Epidermal melanocyte (primary cell): ENCODE measurements at regions not wholly inside any gene's neighbourhood (a gene's known extent, or its start where the extent isn't known, plus 50 kb on each side); places are given as distances from the start of the nearest gene placed in this dataset.
A peak's percentile ranks its signal among the peaks of the same experiment; 100 is the strongest.

Experiments
- DNase-seq: peaks from one replicate; pipeline ENCODE4 v3.0.0; 2011; ENCODE audit warnings: low spot score; ENCODE audit not compliant: insufficient read length

DNA sequence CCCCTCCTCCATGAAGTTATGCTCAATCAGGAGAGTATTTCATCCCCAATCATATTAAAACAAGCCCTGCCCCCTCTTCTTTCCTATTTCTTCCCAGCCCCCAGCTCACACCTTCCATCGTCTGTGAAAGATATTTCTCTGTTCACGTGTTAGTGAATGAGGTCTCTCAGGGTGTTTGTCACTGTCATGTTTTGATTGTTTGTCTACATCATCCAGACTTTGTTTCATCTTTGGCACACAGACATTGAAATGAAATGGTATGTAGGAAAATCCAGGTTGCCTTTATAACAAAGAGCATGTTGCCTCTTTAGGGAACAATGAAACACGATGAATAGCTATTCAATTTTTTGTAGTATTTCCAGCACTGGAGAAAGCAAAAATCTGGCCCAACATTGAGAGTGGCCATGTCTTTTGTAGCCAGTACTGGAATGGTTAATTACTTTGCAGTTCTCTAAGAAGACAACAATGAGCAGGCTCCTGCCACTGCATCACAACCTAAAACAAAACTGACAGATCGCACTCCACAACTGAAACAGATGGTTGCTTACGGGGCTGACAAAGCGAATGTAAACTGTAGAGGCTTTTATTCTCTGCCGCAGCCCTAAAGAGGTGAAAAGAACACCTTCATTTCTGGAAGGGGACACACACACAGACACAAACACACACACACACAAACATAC lies 543.6 kb upstream of the CITED2 start:
- DNase-seq: no peak

DNA sequence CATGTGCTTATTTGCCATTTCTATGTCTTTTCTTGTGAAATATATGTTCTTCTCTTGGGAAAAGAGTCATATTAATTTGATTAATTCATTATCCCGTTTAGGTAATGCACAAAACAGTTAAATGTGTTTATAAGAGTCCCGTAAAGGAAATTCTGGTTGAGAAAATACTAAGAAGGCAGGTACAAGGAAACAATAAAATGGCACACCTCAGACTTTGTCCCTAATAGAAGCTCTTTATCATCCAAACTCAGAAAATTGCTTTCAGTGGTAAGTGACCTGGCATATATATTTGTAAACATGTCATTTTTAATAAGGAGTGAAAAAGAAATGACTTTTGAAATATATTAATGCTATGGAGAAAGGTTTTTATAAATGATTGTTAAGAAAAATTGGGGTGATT lies 540.5 kb upstream of the CITED2 start:
- DNase-seq: no peak

GRCh38 chr6:139912735-139913400 lies 538.4 kb upstream of the CITED2 start:
- no peak for DNase-seq

DNA sequence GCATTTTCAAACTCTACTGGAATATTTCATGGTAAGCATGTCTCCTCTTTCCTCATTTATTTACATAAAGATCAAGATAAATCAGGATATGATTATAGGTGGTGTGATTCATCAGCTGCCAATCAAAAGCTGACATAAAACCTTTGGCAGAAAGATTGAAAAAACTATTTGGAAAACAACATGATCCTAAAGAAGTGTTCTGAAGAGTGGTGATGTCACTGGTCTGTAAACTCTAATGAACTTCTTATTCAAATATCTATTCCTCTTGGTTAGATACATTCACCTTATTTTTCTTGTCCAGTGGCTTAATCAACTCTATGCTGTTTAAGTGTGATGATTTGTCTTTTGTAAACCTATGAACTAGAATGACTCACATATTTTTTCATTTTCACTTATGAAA lies 535.5 kb upstream of the CITED2 start:
- DNase-seq: no peak

- peak; percentile 41 for DNase-seq
Observed at GRCh38 chr6:139905404-139906052, 531.1 kb upstream of the CITED2 start.

DNA sequence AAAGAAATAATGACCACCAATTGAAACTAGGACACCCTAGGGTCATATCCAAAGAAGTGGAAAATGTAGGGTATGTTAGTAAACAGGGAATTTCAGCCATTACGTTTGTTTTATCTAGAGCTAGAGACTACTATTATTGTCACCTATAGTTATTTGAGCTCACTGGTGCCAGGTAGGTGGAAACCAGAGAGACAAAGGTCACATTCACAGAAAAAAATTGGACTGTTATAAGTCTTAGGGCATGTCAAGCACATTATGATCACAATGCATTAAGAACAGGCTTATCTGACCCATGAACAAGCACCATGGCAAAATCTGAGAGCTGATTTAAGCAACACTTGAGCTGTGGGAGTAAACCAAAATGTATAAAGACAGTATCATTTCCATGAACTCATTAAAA lies 530.1 kb upstream of the CITED2 start:
- no peak for DNase-seq

GRCh38 chr6:139904158-139904533 lies 529.7 kb upstream of the CITED2 start:
- DNase-seq: no peak

DNA sequence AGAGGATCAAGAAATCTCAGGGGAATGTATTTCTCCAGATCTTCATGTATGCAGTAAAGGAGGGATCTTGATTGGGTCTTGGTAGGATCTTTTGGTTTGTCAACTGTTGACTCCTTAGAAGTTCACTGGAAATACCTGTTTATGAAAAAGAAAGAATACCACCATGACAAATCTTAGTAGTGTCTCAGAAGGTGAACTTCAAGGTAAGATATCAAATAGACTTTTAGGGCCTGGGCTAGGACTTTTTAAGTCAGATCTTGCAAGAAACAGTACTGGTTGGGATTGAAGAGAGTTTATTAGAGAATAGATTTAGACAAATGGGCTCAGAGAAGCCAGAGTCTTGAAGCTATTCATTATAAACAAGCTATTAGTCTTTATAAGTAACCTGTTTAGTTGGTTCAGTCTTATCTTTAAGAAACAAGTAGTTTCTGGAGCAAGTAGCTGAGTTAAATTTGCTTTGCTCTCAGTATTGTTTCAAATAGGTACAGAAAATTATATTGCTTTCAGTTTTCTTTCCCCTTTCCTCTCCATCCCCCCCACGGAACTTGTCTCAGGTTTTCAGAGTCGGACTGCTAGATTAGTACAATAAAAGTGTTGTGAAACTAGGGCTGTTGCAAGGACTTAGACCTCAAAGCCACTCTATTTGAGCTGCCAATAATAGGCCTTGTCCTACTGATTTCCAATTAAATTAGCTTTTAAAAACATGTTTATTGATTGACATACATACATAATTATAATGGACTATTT lies 529.1 kb upstream of the CITED2 start:
- no peak for DNase-seq

DNA sequence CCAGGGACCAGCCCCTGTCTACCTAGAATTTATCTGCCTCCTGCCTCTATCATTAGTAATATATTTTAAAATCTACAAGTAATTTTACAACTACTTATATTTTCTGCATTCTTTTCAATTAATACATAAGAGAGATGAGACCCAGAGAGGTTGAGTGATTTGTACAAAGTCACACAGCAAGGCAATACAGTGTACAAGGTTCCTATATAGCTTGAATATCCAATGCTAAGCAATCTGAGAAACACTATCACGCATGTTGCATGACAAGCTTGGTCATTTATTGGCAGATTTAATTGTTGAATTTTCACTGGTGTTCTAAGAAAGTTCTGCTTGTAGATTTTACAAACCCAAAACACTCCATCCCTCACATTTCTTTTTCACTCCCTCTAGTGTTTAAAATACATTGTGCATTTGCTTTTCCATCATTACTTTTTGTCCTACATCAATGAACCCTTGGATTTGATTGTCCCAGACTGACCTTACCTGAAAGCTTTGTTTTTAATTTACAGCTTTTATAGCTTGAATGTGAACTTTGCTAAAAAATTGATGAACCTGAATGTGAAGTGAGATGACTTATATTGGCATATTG lies 520.9 kb upstream of the CITED2 start:
- DNase-seq: no peak

- no peak for DNase-seq
Observed at GRCh38 chr6:139894271-139894670, 519.8 kb upstream of the CITED2 start.

GRCh38 chr6:139891471-139891870 lies 517.0 kb upstream of the CITED2 start:
- no peak for DNase-seq

DNA sequence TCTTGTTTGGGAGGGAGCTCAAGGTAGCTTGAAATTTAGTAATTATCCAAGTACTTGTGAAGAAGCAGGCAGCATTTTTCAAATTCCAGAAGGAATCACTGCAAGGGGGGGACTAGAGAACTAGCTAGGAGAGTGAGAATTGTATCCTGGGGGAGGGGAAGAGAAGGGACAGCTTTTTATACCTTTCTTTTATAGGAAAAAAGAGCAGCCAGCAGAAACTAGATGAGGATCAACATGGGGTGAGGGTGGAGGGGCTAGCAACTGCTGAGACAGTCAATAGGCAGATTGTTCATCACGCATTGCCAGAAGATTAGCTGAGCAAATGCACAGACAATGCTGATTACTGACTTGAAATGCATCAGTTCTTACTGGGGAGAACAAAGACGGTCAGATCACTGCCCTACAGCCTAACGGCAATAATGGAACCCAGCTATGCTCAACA lies 514.3 kb upstream of the CITED2 start:
- DNase-seq: no peak

DNA sequence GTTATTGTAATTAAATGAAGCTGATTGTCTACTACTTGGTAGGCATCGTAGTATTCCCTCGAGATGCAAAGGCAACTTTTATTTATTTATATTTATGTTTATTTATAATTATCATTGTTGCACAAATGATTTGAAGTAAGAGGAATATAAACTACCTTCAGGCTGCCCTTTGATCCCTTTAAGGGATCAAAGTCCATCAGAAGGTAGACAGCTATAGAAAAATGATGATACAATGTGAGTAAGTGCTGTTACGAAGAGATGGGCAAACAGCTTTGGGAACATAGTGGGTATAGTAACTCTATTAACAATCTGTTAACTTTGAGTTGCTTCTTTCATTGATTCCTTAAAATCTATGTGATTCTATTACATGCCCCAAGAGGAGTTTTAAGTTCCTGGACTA lies 512.8 kb upstream of the CITED2 start:
- no peak for DNase-seq

- DNase-seq: no peak
Observed at GRCh38 chr6:139886396-139886795, 511.9 kb upstream of the CITED2 start.

- no peak for DNase-seq
Observed at GRCh38 chr6:139885909-139886308, 511.5 kb upstream of the CITED2 start.

DNA sequence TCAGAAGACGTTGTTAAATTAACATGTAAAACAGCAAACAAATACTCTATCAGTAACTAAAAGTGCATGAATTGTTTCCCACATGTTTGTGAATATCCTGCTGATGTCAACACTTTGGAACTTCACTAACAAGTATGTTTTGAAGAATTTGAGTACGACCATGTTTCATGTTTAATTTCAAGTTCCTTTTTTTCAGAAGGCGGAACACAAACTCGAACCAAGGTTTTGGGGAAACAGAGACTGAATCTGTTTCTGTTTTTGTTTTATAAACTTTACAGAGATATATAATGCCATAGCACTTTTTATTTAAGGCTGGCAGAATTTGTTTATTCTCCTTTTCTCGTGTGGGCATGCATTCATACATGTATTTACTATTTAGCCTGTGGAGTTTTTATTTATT lies 509.3 kb upstream of the CITED2 start:
- DNase-seq: no peak

DNA sequence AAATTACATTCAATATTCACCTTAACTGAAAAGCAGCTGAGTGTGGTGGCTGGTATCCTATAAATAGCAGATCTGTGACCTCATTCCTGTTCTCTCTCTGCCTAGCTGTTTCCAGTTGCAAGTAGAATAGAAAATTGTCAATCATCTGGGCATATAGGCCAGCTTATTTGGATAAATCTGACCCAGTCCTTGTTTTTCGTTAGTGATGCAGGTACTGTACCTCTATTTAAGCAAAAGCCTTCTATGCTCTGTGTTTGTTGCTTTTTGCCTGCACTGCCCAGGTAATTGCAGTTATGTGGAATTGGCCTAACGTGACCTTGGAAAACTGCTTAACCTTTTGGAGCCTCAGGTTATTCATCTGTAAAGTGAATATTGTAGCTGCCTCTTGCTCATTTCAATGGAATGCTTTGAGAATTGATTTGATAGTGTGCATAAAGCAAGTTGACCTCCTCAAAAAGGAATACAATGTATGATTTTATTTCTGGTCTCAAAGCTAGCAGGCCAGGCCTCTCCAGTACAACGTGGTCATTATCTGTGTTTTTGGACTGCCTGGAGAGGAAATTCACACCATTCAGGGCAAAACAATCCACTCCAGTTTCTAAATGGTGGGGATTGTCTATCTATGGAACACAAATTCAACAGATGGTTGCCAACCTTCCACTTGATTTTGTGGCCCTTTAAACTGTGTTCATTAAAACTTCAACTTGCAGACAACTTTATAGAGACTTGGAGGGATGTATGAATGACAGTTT lies 508.7 kb upstream of the CITED2 start:
- DNase-seq: no peak

- no peak for DNase-seq
Observed at GRCh38 chr6:139882234-139882633, 507.8 kb upstream of the CITED2 start.

- DNase-seq: no peak
Observed at GRCh38 chr6:139881728-139882211, 507.3 kb upstream of the CITED2 start.

GRCh38 chr6:139881236-139881635 lies 506.8 kb upstream of the CITED2 start:
- DNase-seq: no peak

- DNase-seq: no peak
Observed at GRCh38 chr6:139879823-139880356, 505.4 kb upstream of the CITED2 start.
